Panc1 (cell line): ENCODE measurements at regions not wholly inside any gene's neighbourhood (a gene's known extent, or its start where the extent isn't known, plus 50 kb on each side); places are given as distances from the start of the nearest gene placed in this dataset.
"Not testable (repeated sequence)": the region's sequence is repeated elsewhere in the genome, so short reads cannot be mapped to it uniquely, and the experiment has no call there.

Experiments used
- ATAC-seq: fragments of 200-7000 bp; cut with Tn5 transposase; 2 replicates; pipeline ENCODE4 v1.9.1; 2020; ENCODE audit warnings: mild to moderate bottlenecking, moderate library complexity
- BruUV-seq: library from RNA; stranded (reverse); fragments of 400-500 nt; replicated peaks from 2 replicates; lab custom pipeline; 2021; lab: Mats Ljungman, UMichigan
- CTCF ChIA-PET: fragments of 300-600 bp; sonication (Branson Sonifier 250); formaldehyde crosslinking; loops from one replicate; lab custom pipeline; 2022; ENCODE audit warnings: antibody characterized with exemption; lab: Charles Lee
- POLR2A ChIA-PET: fragments of 300-600 bp; sonication (Branson Sonifier 250); formaldehyde crosslinking; loops from one replicate; lab custom pipeline; 2022; ENCODE audit warnings: antibody characterized with exemption; lab: Charles Lee
- DNase-seq: peaks from one replicate; pipeline ENCODE4 v3.0.0-alpha.2; 2010; ENCODE audit warnings: low read depth, low spot score
- H3K27ac ChIP-seq: 2 replicates; pipeline ENCODE4 v1.5.1; 2011; ENCODE audit warnings: mild to moderate bottlenecking, low read length, inconsistent platforms
- H3K27me3 ChIP-seq: fragments of 200-500 bp; sonication (Bioruptor generic); 2 replicates; pipeline ENCODE4 v1.6.0; 2014; ENCODE audit warnings: low read length, inconsistent platforms; ENCODE audit not compliant: control insufficient read depth, insufficient read depth
- H3K36me3 ChIP-seq: fragments of 200-500 bp; sonication (Bioruptor generic); 2 replicates; pipeline ENCODE4 v1.5.1; 2014; ENCODE audit warnings: inconsistent platforms, mild to moderate bottlenecking, low read length, moderate library complexity; ENCODE audit not compliant: control insufficient read depth, insufficient read depth
- H3K4me1 ChIP-seq: 2 replicates; pipeline ENCODE4 v1.5.1; 2011; ENCODE audit warnings: inconsistent platforms, mild to moderate bottlenecking, low read length, moderate library complexity; ENCODE audit not compliant: control insufficient read depth, insufficient read depth
- H3K4me3 ChIP-seq, 2 experiments: 2 replicates each; pipeline ENCODE4 v1.5.1; 2011 to 2012; ENCODE audit warnings: low read depth in 2 of 2, low read length in 2 of 2, mild to moderate bottlenecking in 2 of 2, inconsistent platforms in 1 of 2, moderate library complexity in 1 of 2
- H3K9me3 ChIP-seq: fragments of 200-500 bp; sonication (Bioruptor generic); 2 replicates; pipeline ENCODE4 v1.5.1; 2014; ENCODE audit warnings: low read depth, mild to moderate bottlenecking, inconsistent platforms, low read length, moderate library complexity; ENCODE audit not compliant: control insufficient read depth, insufficient read depth
- POLR2AphosphoS5 ChIP-seq: IDR thresholded peaks from 2 replicates; pipeline ENCODE4 v1.6.1; 2012; ENCODE audit warnings: mild to moderate bottlenecking, low read depth, low read length, moderate library complexity
- SIN3A ChIP-seq: IDR thresholded peaks from 2 replicates; pipeline ENCODE4 v1.6.1; 2012; ENCODE audit warnings: low read depth, mild to moderate bottlenecking, low read length, moderate library complexity, borderline replicate concordance; ENCODE audit not compliant: insufficient read depth
- TCF7L2 ChIP-seq: IDR thresholded peaks from 2 replicates; pipeline ENCODE4 v1.6.1; 2011; ENCODE audit warnings: mild to moderate bottlenecking, low read depth, low read length, inconsistent platforms
- in situ Hi-C: cut with HindIII; loops from 2 replicates; pipeline ENCODE4 v1.10.0; 2016; ENCODE audit warnings: low sequenced_read_pairs, low pct_unique_long_range_greater_than_20kb
- intact Hi-C: fragments of 100-400 bp; cut with micrococcal nuclease; formaldehyde crosslinking; loops from one replicate; pipeline ENCODE4 v1.10.0; 2022; ENCODE audit not compliant: unreplicated experiment
- TF ChIP-seq, protein P1 (sequence below): fragments of 450-650 bp; IDR thresholded peaks from 2 replicates; pipeline ENCODE4 v1.5.1; 2017; ENCODE audit warnings: mild to moderate bottlenecking
- TF ChIP-seq, protein P2 (sequence below), 2 experiments: IDR thresholded peaks; 2 replicates each; pipeline ENCODE4 v1.6.1; 2011 to 2012; ENCODE audit warnings: low read depth in 2 of 2, control low read depth in 1 of 2, low read length in 1 of 2, mild to moderate bottlenecking in 1 of 2, moderate library complexity in 1 of 2; ENCODE audit not compliant: insufficient read depth in 1 of 2

DNA sequence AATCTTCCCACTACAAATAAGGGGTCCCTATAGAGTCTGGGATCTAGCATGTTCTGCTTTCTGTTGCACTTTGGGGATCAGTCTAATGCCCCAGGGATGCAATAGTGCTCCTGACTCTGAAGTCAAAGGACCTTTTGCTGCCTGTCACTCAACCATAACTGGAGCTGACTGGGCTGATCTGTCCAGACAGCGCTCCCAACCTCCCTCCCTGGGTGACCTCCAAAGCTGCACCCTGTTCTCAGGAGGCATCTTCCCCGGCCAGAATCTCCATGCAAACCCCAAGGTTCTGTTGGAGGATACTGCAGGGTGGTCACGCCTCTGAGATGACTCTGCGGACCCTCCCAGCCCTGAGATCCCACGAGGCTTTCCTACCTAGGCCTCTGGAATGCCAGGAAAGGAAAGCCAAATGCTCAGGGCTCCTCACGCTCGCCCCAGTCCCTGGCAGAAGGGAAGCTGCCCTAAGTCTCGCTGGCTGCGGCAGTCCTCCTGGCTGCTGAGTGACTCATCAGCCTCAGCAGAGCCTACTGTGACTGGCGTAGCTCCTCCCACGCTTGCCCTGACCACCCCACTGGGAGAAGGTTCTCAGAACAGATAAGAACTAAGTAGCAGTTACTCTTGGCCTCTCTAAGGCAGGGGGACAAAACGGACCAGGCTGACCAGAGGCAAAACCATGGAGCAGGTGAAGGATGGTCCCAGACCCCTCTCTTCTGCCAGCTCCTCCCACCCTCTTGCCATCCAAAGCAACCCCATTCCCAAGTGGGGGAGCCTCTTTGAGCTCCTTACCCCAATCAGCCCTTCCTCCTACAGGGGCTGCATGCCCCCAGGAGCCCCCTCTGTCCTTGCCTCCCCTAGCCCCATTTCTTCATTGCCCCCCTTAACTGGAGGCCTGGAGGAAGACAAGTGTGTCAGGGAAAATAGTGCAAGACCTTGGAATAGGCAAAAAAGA is 124.1 kb upstream of the TNRC6C start:
- H3K27ac ChIP-seq, result no peak overlapping the region
- POLR2A ChIA-PET, result no interaction called here
- H3K36me3 ChIP-seq, result no peaks in the 10 kb centered on the region
- TF ChIP-seq POLR2AphosphoS5, result no peak
- TF ChIP-seq SIN3A, result no peak
- TF ChIP-seq, protein P1, sequence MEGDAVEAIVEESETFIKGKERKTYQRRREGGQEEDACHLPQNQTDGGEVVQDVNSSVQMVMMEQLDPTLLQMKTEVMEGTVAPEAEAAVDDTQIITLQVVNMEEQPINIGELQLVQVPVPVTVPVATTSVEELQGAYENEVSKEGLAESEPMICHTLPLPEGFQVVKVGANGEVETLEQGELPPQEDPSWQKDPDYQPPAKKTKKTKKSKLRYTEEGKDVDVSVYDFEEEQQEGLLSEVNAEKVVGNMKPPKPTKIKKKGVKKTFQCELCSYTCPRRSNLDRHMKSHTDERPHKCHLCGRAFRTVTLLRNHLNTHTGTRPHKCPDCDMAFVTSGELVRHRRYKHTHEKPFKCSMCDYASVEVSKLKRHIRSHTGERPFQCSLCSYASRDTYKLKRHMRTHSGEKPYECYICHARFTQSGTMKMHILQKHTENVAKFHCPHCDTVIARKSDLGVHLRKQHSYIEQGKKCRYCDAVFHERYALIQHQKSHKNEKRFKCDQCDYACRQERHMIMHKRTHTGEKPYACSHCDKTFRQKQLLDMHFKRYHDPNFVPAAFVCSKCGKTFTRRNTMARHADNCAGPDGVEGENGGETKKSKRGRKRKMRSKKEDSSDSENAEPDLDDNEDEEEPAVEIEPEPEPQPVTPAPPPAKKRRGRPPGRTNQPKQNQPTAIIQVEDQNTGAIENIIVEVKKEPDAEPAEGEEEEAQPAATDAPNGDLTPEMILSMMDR, result no peak
- TF ChIP-seq TCF7L2, result no peak
- TF ChIP-seq, protein P2, sequence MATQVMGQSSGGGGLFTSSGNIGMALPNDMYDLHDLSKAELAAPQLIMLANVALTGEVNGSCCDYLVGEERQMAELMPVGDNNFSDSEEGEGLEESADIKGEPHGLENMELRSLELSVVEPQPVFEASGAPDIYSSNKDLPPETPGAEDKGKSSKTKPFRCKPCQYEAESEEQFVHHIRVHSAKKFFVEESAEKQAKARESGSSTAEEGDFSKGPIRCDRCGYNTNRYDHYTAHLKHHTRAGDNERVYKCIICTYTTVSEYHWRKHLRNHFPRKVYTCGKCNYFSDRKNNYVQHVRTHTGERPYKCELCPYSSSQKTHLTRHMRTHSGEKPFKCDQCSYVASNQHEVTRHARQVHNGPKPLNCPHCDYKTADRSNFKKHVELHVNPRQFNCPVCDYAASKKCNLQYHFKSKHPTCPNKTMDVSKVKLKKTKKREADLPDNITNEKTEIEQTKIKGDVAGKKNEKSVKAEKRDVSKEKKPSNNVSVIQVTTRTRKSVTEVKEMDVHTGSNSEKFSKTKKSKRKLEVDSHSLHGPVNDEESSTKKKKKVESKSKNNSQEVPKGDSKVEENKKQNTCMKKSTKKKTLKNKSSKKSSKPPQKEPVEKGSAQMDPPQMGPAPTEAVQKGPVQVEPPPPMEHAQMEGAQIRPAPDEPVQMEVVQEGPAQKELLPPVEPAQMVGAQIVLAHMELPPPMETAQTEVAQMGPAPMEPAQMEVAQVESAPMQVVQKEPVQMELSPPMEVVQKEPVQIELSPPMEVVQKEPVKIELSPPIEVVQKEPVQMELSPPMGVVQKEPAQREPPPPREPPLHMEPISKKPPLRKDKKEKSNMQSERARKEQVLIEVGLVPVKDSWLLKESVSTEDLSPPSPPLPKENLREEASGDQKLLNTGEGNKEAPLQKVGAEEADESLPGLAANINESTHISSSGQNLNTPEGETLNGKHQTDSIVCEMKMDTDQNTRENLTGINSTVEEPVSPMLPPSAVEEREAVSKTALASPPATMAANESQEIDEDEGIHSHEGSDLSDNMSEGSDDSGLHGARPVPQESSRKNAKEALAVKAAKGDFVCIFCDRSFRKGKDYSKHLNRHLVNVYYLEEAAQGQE (IDR thresholded peaks at IDR 0.05; ENCODE audit: insufficient read depth in 1 of 2, low read depth in 2 of 2, low read length in 1 of 2), result no peak
- no peaks in the 10 kb centered on the region for H3K27me3 ChIP-seq
- in situ Hi-C loops (no loop called here), intact Hi-C loops (no loop called here)
- BruUV-seq, result no TSS peak
- DNase-seq (no peak), ATAC-seq (peak; percentile 95)
- H3K9me3 ChIP-seq, result no peaks in the 10 kb centered on the region
- peaks cover 8% of the 10 kb centered on the region; the same call in 1 of the 2 replicates for H3K4me1 ChIP-seq
- no peak overlapping the region for H3K4me3 ChIP-seq
- CTCF ChIA-PET, result no interaction called here

DNA sequence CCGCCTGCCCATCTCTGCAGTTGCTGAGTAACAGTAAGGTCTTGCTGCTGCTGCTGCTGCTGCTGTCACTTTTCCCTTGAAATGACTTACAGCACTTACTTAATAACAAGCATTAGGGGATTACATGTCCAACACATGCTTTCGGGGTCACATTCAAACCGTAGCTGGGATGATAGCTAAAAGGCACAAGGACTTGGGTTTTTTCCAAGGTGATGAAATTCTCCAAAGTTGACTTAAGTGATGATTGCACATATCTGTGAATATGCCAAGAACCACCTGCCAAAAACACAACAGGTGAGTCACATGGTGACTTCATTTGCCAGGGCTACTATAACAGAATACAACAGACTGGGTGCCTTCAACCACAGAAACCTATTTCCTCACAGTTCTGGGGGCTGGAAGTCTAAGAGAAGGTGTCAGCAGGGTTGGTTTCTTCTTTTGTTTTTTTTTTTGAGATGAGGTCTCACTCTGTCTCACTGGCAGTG is 121.9 kb upstream of the TNRC6C start:
- H3K27ac ChIP-seq, result no peak overlapping the region
- ChIA-PET CTCF (no interaction called here), POLR2A (interaction anchor here (0.7 kb wide), 1 partner anchor 708 kb away, joined by 9 read pairs; no protein-coding TSS in a partner anchor)
- ATAC-seq (no peak), DNase-seq (no peak)
- intact Hi-C loops, result no loop called here
- H3K9me3 ChIP-seq, result no peaks in the 10 kb centered on the region
- H3K36me3 ChIP-seq, result no peaks in the 10 kb centered on the region
- in situ Hi-C loops, result no loop called here
- peaks cover 8% of the 10 kb centered on the region; the same call in 1 of the 2 replicates for H3K4me1 ChIP-seq
- no peaks in the 10 kb centered on the region for H3K27me3 ChIP-seq
- no peak for TF ChIP-seq TCF7L2
- TF ChIP-seq SIN3A, result no peak
- TF ChIP-seq, protein P2 (IDR thresholded peaks at IDR 0.05; ENCODE audit: insufficient read depth in 1 of 2, low read depth in 2 of 2, low read length in 1 of 2), result no peak
- TF ChIP-seq POLR2AphosphoS5, result no peak
- TF ChIP-seq, protein P1, result no peak
- H3K4me3 ChIP-seq, result no peak overlapping the region
- BruUV-seq, result no TSS peak

DNA sequence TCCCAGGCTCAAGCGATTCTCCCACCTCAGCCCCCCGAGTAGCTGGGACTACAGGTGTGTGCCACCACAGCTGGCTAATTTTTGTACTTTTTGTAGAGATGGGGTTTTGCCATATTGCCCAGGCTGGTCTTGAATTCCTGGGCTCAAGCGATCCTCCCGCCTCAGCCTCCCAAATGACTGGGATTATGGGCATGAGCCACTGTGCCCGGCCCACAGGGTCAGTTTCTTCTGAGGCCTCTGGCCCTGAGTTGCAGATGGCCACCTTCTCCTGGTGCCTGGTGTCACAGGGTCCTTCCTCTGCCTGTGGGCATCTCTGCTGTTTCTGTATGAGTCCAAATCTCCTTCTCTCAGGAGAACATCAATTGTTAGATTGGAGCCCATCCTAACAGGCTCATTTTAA is 121.4 kb upstream of the TNRC6C start:
- H3K36me3 ChIP-seq, intact Hi-C loops, H3K27ac ChIP-seq, H3K9me3 ChIP-seq, BruUV-seq, H3K4me1 ChIP-seq, H3K27me3 ChIP-seq, DNase-seq, H3K4me3 ChIP-seq, ATAC-seq, CTCF ChIA-PET, in situ Hi-C loops: not testable (repeated sequence)
- POLR2A ChIA-PET, result interaction anchor here (0.5 kb wide), 1 partner anchor 135 kb away, joined by 5 read pairs; no protein-coding TSS in a partner anchor
